ENCODE measurements at regions not wholly inside any gene's neighbourhood (a gene's known extent, or its start where the extent isn't known, plus 50 kb on each side); places are given as distances from the start of the nearest gene placed in this dataset.

DNA sequence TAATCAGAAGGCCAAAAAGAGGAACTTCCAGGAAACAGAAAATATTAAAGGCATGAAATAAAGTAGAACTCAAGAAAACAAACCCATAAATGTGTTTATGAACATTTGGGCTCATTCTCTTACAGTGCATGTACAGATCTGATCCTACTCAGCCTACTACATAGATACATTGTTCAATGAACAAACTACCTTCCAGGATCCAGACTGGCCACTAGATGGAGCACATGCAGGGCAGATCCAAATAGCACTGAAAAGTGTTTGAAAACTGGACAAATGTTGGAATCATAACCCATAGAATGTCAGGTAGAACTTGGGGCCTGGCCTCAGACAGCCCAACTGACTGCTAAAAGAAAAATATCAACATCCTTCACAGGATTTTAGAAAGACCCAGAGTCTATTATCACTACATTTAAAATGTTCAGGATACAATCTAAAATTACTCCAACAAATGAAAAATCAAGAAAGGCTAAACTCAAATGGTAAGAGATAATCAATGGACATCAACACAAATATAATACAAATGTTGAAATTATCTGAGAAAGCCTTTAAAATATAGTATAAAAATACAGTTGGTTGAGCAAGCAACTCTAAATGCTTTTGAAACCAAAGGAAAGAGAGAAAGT, 122.4 kb upstream of the NUDT7 start:
- no peak for DNase-seq (ENCODE audit: insufficient read length)
- peak; percentile 38 for FAIRE-seq
- TF ChIP-seq TAF1 (IDR thresholded peaks at IDR 0.05; ENCODE audit: borderline replicate concordance, low read depth, low read length) (no peak), POLR2AphosphoS5 (IDR thresholded peaks at IDR 0.05; ENCODE audit: low read depth, low read length) (no peak), POLR2A (IDR thresholded peaks at IDR 0.05; ENCODE audit: low read depth, low read length) (no peak)

DNA sequence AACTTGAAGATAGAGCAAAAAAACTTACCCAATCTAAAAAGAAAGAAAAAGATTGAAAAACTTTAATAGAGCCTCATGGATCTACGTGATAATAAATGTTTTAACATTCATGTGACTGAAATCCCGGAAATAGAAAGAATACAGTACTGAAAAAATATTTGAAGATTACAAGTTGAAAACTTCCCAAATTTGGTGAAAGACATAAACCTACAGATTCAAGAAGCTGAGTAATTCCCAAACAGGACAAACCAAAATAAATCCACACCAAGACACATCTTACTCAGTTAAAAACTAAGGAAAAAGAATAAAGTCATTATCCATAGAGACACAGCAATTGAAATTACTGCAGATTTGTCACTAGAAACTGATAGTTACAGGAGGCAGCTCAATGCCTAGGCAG, 121.8 kb upstream of the NUDT7 start:
- DNase-seq (ENCODE audit: insufficient read length), result no peak
- FAIRE-seq, result no peak
- TF ChIP-seq POLR2AphosphoS5 (IDR thresholded peaks at IDR 0.05; ENCODE audit: low read depth, low read length) (no peak), TAF1 (IDR thresholded peaks at IDR 0.05; ENCODE audit: borderline replicate concordance, low read depth, low read length) (no peak), POLR2A (IDR thresholded peaks at IDR 0.05; ENCODE audit: low read depth, low read length) (no peak)

DNA sequence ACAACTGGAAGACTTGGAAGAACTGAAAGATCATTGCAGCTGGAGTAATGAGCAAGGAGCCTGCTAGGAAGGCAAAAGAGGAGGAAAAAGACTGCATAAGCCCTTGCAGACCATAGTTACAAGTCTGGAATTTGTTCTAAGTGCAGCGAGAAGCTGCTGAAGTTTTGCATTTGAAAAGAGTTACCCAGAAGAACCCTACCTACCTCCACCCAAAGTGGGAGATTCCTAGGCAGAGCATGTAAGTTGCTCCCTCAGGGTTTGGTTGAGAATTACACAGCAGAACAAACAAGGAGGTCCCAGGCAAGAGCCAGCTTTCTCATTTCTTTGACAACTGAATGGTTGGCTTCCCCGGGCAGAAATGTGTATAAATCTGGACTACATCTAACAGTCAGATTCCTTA, 118.7 kb upstream of the NUDT7 start:
- no peak for FAIRE-seq
- DNase-seq (ENCODE audit: insufficient read length), result no peak
- TF ChIP-seq POLR2AphosphoS5 (IDR thresholded peaks at IDR 0.05; ENCODE audit: low read depth, low read length), result no peak
- no peak for TF ChIP-seq TAF1 (IDR thresholded peaks at IDR 0.05; ENCODE audit: borderline replicate concordance, low read depth, low read length)
- TF ChIP-seq POLR2A (IDR thresholded peaks at IDR 0.05; ENCODE audit: low read depth, low read length), result no peak

DNA sequence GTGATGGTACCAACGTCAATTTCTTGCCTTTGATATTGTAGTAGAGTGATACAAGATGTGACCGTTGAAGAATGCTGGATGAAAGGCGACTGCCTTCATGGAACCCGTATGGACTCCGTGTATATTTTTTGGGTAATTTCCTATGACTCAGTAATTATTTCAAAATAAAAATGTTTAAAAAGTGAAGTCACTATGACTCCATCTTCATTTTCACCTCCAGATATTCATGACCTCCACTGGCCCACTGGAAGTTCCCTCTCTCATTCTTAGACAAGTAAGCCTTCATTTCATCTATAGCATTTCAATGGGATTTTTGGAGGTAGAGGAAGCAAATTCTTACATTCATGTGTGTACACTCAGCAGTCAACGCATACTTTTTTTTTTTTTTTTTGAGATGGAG, 111.8 kb upstream of the NUDT7 start:
- TF ChIP-seq POLR2AphosphoS5 (IDR thresholded peaks at IDR 0.05; ENCODE audit: low read depth, low read length), result no peak
- TF ChIP-seq POLR2A (IDR thresholded peaks at IDR 0.05; ENCODE audit: low read depth, low read length), result no peak
- TF ChIP-seq TAF1 (IDR thresholded peaks at IDR 0.05; ENCODE audit: borderline replicate concordance, low read depth, low read length), result no peak
- no peak for DNase-seq (ENCODE audit: insufficient read length)
- FAIRE-seq, result no peak

DNA sequence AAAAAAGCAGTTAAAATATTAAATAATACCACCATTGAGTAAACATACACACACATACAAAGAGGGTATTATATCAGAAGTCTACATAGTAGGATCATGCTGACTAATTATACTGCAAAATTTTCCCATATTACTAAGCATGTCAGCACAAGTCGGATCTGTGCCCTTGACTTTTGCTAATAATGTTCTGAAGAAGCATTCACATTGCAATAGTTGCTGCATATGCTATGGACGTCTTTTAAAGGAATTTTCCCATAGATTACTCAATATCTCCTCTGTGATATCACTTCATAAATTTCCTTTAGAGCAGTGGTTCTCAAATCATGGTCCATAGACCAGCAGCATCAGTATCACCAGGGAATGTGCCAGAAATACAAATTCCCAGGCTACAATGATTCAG, 110.9 kb upstream of the NUDT7 start:
- DNase-seq (ENCODE audit: insufficient read length), result no peak
- FAIRE-seq, result no peak
- TF ChIP-seq TAF1 (IDR thresholded peaks at IDR 0.05; ENCODE audit: borderline replicate concordance, low read depth, low read length), result no peak
- TF ChIP-seq POLR2A (IDR thresholded peaks at IDR 0.05; ENCODE audit: low read depth, low read length), result no peak
- TF ChIP-seq POLR2AphosphoS5 (IDR thresholded peaks at IDR 0.05; ENCODE audit: low read depth, low read length), result no peak

DNA sequence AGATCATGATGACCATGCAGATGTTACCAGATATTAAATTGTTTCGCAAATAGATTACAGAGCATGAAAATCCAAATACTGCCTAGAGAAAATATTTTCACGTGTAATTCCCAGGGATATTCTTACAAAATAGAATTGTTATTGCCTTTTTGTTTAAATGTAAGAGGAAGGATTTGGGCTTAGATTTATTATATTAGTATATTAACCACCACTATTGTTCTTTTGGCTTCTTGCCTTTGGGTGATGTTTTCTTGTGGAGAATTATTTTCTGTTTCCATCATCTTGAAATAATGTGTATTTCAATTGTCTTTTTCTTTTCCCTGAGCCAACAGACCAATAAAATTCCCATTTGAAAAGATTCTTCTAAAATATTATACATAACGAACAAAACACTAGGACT, 109.7 kb upstream of the NUDT7 start:
- no peak for DNase-seq (ENCODE audit: insufficient read length)
- no peak for FAIRE-seq
- TF ChIP-seq POLR2AphosphoS5 (IDR thresholded peaks at IDR 0.05; ENCODE audit: low read depth, low read length) (no peak), TAF1 (IDR thresholded peaks at IDR 0.05; ENCODE audit: borderline replicate concordance, low read depth, low read length) (no peak), POLR2A (IDR thresholded peaks at IDR 0.05; ENCODE audit: low read depth, low read length) (no peak)

DNA sequence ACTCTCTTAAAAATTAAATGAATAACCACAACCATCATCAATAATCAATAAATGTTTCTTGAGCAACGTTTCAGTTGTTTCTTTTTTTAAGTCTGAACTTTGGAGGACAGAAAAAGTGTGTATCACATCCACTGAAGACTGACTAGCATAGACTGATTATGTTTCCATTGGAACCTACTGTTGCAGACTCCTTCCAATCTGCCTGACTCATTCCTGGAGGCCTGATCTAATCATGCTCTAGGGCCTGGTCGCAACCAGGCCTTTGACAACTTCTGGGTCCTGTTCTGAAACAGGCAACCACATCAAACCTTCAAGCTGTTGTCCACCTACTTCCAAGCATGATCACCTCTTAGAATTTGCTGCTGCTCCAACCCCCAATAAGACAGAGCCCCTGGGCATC, 109.2 kb upstream of the NUDT7 start:
- no peak for TF ChIP-seq TAF1 (IDR thresholded peaks at IDR 0.05; ENCODE audit: borderline replicate concordance, low read depth, low read length)
- no peak for TF ChIP-seq POLR2AphosphoS5 (IDR thresholded peaks at IDR 0.05; ENCODE audit: low read depth, low read length)
- TF ChIP-seq POLR2A (IDR thresholded peaks at IDR 0.05; ENCODE audit: low read depth, low read length), result no peak
- FAIRE-seq (no peak), DNase-seq (ENCODE audit: insufficient read length) (no peak)

DNA sequence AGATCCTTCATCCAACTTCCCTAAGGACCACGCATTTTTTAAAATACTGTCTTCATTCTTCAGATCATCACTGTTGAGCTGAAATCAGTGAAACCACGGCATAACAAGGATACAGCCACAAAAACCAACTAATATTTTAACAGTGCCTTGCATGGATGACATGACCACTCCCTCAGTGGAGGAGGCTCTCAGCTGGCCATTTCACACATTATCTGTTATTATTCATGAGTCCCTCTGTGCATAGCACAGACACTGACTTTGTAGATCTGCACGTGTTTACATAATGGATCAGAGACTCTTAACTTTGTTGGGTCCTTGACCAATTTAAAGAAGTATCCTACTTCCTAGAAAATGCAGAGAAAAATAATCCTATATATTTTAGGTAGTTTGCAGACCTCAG, 104.8 kb upstream of the NUDT7 start:
- FAIRE-seq, result no peak
- DNase-seq (ENCODE audit: insufficient read length), result no peak
- TF ChIP-seq TAF1 (IDR thresholded peaks at IDR 0.05; ENCODE audit: borderline replicate concordance, low read depth, low read length) (no peak), POLR2AphosphoS5 (IDR thresholded peaks at IDR 0.05; ENCODE audit: low read depth, low read length) (no peak), POLR2A (IDR thresholded peaks at IDR 0.05; ENCODE audit: low read depth, low read length) (no peak)

DNA sequence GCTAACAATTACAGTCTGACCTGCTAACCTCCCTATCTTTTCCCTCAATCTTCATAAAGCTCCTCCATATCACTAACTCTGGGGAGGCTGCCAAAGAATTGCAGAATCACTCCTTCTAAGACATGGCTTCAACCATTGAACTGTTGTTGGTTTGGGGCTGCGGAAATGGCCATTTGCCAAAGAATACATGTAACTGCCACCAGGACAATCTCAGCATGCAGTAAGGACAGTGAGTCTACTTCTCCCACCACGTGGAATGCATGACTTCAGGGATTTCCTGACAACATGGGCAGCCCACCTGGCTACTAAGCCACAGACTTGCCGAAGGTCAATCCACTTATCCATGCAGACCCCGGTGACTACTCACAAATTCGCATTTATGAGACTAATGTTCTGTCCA, 104.3 kb upstream of the NUDT7 start:
- FAIRE-seq (no peak), DNase-seq (ENCODE audit: insufficient read length) (no peak)
- no peak for TF ChIP-seq POLR2AphosphoS5 (IDR thresholded peaks at IDR 0.05; ENCODE audit: low read depth, low read length)
- TF ChIP-seq TAF1 (IDR thresholded peaks at IDR 0.05; ENCODE audit: borderline replicate concordance, low read depth, low read length), result no peak
- no peak for TF ChIP-seq POLR2A (IDR thresholded peaks at IDR 0.05; ENCODE audit: low read depth, low read length)

DNA sequence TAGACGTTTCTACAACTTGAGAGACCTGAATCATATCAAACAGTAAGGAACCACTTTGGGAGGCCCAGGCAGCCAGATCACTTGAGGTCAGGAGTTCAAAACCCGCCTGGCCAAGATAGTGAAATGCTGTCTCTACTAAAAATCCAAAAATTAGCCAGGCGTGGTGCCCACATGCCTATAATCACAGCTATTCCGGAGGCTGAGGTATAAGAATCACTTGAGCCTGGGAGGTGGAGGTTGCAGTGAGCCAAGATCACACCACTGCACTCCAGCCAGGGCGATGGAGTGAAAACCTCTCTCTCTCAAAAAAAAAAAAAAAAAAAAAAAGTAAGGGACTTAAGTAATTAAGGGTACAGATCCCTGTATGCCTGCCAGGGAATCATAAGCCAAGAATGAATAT, 103.4 kb upstream of the NUDT7 start:
- FAIRE-seq (no peak), DNase-seq (ENCODE audit: insufficient read length) (no peak)
- TF ChIP-seq POLR2A (IDR thresholded peaks at IDR 0.05; ENCODE audit: low read depth, low read length) (no peak), POLR2AphosphoS5 (IDR thresholded peaks at IDR 0.05; ENCODE audit: low read depth, low read length) (no peak), TAF1 (IDR thresholded peaks at IDR 0.05; ENCODE audit: borderline replicate concordance, low read depth, low read length) (no peak)

DNA sequence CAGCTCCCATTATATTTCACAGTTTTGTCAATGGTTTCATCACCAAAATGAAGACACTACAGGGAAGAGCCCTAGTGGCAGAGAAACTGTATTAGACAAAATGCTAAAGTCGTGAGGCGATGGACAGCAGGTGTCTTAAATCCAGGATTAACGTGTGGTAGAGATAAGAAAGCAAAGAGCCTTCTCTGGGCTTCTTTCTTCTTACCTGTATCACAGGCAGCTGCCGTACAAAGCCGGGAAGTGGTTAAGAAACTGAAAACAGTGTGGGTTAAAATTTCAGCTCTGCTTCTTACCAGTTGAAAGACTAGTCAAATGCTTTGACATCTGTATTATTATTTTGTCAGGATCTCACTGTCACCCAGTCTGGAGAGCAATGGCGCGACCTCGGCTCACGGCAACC, 98.2 kb upstream of the NUDT7 start:
- TF ChIP-seq POLR2A (IDR thresholded peaks at IDR 0.05; ENCODE audit: low read depth, low read length), result no peak
- no peak for TF ChIP-seq TAF1 (IDR thresholded peaks at IDR 0.05; ENCODE audit: borderline replicate concordance, low read depth, low read length)
- TF ChIP-seq POLR2AphosphoS5 (IDR thresholded peaks at IDR 0.05; ENCODE audit: low read depth, low read length), result no peak

DNA sequence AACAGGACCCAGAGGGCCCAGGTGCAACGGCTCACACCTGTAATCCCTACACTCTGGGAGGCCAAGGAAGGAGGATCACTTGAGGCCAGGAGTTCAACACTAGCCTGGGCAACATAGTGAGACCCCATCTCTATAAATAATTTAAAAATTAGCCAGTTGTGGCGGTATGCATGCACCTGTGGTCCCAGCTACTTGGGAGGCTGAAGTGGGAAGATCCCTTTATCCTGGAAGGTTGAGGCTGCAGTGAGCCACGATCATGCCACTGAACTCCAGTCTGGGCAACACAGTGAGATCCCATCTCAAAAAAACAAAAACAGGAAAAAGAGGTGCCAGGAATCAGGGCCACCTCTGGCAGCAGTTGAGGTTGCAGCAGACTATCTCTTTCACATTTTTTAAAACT, 85.7 kb upstream of the NUDT7 start:
- DNase-seq (ENCODE audit: insufficient read length) (no peak), FAIRE-seq (no peak)
- TF ChIP-seq POLR2A (IDR thresholded peaks at IDR 0.05; ENCODE audit: low read depth, low read length) (no peak), TAF1 (IDR thresholded peaks at IDR 0.05; ENCODE audit: borderline replicate concordance, low read depth, low read length) (no peak), POLR2AphosphoS5 (IDR thresholded peaks at IDR 0.05; ENCODE audit: low read depth, low read length) (no peak)

More for the DNA sequence above, 98.2 kb upstream of the NUDT7 start:
- no peak for FAIRE-seq
- no peak for DNase-seq (ENCODE audit: insufficient read length)
